ENCODE measurements at regions not wholly inside any gene's neighbourhood (a gene's known extent, or its start where the extent isn't known, plus 50 kb on each side); places are given as distances from the start of the nearest gene placed in this dataset.

GRCh38 chr12:126139355-126139754 lies 1074.1 kb downstream of the AACS start:
- H3K9me3 ChIP-seq (ENCODE audit: control insufficient read depth in 4 of 4, insufficient read depth in 3 of 4, low read length in 3 of 4), result peaks cover 0 to 24% (median 17%) of the 10 kb centered on the region in 4 donors
- WGBS, 2 donors, result 95 to 97% methylated on average over 5 of the region's 5 CpGs
- DNase-seq, result no peak
- H3K27me3 ChIP-seq (ENCODE audit: control insufficient read depth in 3 of 3, insufficient read depth in 3 of 3, low read length in 2 of 3), result no peaks in the 10 kb centered on the region
- TF ChIP-seq CTCF (IDR thresholded peaks at IDR 0.05; ENCODE audit: control extremely low read depth, extremely low read depth), result no peak
- H3K9ac ChIP-seq (ENCODE audit: insufficient read depth in 1 of 2, low read length in 2 of 2), result no peak overlapping the region
- no peak for ATAC-seq (ENCODE audit: insufficient read depth, low FRiP score)
- H3K4me3 ChIP-seq, result no peak overlapping the region
- H3K36me3 ChIP-seq (ENCODE audit: control insufficient read depth in 4 of 4, insufficient read depth in 4 of 4, low read length in 4 of 4), result no peaks in the 10 kb centered on the region
- no peak overlapping the region for H3K27ac ChIP-seq (ENCODE audit: low read depth in 1 of 2, low read length in 1 of 2)
- H3K4me1 ChIP-seq (ENCODE audit: control insufficient read depth in 5 of 5, insufficient read depth in 5 of 5, low read length in 5 of 5), result no peaks in the 10 kb centered on the region

DNA sequence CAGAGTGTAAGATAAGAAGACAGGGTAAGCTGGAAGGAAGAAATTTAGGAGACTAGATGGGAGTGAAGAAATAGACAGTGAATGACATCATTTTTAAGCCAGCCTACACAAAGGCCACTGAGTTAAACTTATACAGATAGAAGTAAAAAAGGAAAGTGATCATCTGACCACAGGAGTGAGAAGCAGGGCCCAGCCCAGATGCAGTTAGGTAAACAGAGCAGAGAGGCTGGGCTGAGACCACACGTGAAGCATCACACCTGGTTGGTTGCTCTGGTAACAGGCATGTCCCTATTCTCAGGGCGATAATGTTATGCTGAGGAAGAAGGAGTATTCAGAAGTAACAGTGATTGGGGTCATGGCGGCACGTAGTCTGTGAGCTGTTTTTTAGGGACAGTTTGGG lies 1079.4 kb downstream of the AACS start:
- DNase-seq, result no peak
- WGBS, 2 donors, result 82 to 84% methylated on average over 4 of the region's 4 CpGs
- H3K9ac ChIP-seq (ENCODE audit: insufficient read depth in 1 of 2, low read length in 2 of 2), result no peak overlapping the region
- TF ChIP-seq CTCF (IDR thresholded peaks at IDR 0.05; ENCODE audit: control extremely low read depth, extremely low read depth), result no peak
- H3K36me3 ChIP-seq (ENCODE audit: control insufficient read depth in 4 of 4, insufficient read depth in 4 of 4, low read length in 4 of 4), result no peaks in the 10 kb centered on the region
- no peaks in the 10 kb centered on the region for H3K4me1 ChIP-seq (ENCODE audit: control insufficient read depth in 5 of 5, insufficient read depth in 5 of 5, low read length in 5 of 5)
- H3K27ac ChIP-seq (ENCODE audit: low read depth in 1 of 2, low read length in 1 of 2), result no peak overlapping the region
- no peak overlapping the region for H3K4me3 ChIP-seq
- no peak for ATAC-seq (ENCODE audit: insufficient read depth, low FRiP score)
- no peaks in the 10 kb centered on the region for H3K27me3 ChIP-seq (ENCODE audit: control insufficient read depth in 3 of 3, insufficient read depth in 3 of 3, low read length in 2 of 3)
- H3K9me3 ChIP-seq (ENCODE audit: control insufficient read depth in 4 of 4, insufficient read depth in 3 of 4, low read length in 3 of 4), result peaks cover 0 to 10% (median 2%) of the 10 kb centered on the region in 4 donors

GRCh38 chr12:126147321-126147720 lies 1082.1 kb downstream of the AACS start:
- Histone ChIP-seq H3K27me3 (ENCODE audit: control insufficient read depth in 3 of 3, insufficient read depth in 3 of 3, low read length in 2 of 3) (no peaks in the 10 kb centered on the region), H3K4me1 (ENCODE audit: control insufficient read depth in 5 of 5, insufficient read depth in 5 of 5, low read length in 5 of 5) (no peaks in the 10 kb centered on the region), H3K4me3 (no peak overlapping the region), H3K36me3 (ENCODE audit: control insufficient read depth in 4 of 4, insufficient read depth in 4 of 4, low read length in 4 of 4) (no peaks in the 10 kb centered on the region), H3K9me3 (ENCODE audit: control insufficient read depth in 4 of 4, insufficient read depth in 3 of 4, low read length in 3 of 4) (peaks cover 0 to 3% (median 0%) of the 10 kb centered on the region in 4 donors), H3K9ac (ENCODE audit: insufficient read depth in 1 of 2, low read length in 2 of 2) (no peak overlapping the region), H3K27ac (ENCODE audit: low read depth in 1 of 2, low read length in 1 of 2) (no peak overlapping the region)
- no peak for TF ChIP-seq CTCF (IDR thresholded peaks at IDR 0.05; ENCODE audit: control extremely low read depth, extremely low read depth)
- ATAC-seq (ENCODE audit: insufficient read depth, low FRiP score) (no peak), DNase-seq (peak in 1 of 3 donors; percentile 2)
- 62 to 73% methylated on average over 1 of the region's 1 CpG for WGBS, 2 donors
